ENCODE measurements at regions not wholly inside any gene's neighbourhood (a gene's known extent, or its start where the extent isn't known, plus 50 kb on each side); places are given as distances from the start of the nearest gene placed in this dataset.
"Not testable (repeated sequence)": the region's sequence is repeated elsewhere in the genome, so short reads cannot be mapped to it uniquely, and the experiment has no call there.

DNA sequence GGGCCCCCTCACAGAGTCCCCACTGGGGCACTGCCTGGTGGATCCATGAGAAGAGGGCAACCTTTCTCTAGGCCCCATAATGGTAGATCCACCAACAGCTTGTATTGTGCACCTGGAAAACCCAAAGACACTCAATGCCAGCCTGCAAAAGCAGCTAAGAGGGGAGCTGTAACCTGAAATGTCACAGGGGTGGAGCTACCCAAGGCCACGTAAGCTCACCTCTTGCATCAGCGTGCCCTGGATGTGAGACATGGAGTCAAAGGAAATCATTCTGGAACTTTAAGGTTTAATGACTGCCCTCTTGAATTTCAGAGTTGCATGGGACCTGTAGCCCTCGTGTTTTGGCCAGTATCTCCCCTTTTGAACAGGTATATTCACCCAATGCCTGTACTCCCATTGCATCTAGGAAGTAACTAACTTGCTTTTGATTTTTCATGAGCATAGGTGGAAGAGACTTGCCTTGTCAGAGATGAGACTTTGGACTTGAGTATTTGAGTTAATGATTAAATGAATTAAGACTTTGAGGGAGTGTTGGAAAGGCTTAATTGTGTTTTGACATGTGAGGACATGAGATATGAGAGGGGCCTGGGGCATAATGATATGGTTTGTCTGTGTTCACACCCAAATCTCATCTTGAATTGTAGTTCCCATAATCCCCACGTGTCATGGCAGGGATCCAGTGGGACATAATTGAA is 900.9 kb upstream of the ROBO1 start:
- H3K27ac Mint-ChIP-seq, result no peak overlapping the region
- H3K27me3 Mint-ChIP-seq (ENCODE audit: low read depth in 3 of 3), result no peaks in the 10 kb centered on the region
- H3K4me3 Mint-ChIP-seq, result no peak overlapping the region
- no peaks in the 10 kb centered on the region for H3K4me1 Mint-ChIP-seq
- no peaks in the 10 kb centered on the region for H3K36me3 Mint-ChIP-seq
- peaks cover 13 to 61% (median 30%) of the 10 kb centered on the region in 6 donors for H3K9me3 Mint-ChIP-seq
- DNase-seq, result no peak

DNA sequence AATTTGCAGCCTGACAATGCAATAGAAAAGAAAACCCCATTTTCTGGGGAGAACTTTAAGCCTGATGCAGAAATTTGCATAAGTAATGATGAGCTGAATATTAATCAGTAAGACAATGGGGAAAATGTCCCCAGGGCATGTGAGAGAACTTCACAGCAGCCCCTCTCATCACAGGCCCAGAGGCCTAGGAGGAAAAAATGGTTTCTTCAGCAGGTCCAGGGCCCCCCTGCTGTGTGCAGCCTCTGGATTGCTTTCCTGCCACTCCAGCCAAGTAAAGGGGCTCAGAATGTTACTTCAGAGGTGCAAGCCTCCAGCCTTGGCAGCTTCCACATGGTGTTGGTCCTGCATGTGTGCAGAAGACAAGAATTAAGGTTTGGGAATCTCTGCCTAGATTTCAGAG is 900.3 kb upstream of the ROBO1 start:
- DNase-seq, result no peak

GRCh38 chr3:80663426-80663825 is 895.6 kb upstream of the ROBO1 start:
- no peaks in the 10 kb centered on the region for H3K4me1 Mint-ChIP-seq
- H3K4me3 Mint-ChIP-seq, result no peak overlapping the region
- DNase-seq, result no peak
- no peak overlapping the region for H3K27ac Mint-ChIP-seq
- peaks cover 0 to 4% (median 0%) of the 10 kb centered on the region in 3 donors for H3K36me3 Mint-ChIP-seq
- H3K9me3 Mint-ChIP-seq, result peaks cover 12 to 63% (median 33%) of the 10 kb centered on the region in 6 donors
- H3K27me3 Mint-ChIP-seq (ENCODE audit: low read depth in 3 of 3), result no peaks in the 10 kb centered on the region

More for the DNA sequence above, 900.3 kb upstream of the ROBO1 start:
- H3K9me3 Mint-ChIP-seq, result peaks cover 13 to 60% (median 28%) of the 10 kb centered on the region in 6 donors
- H3K27me3 Mint-ChIP-seq (ENCODE audit: low read depth in 3 of 3), result no peaks in the 10 kb centered on the region
- no peak overlapping the region for H3K27ac Mint-ChIP-seq
- no peaks in the 10 kb centered on the region for H3K4me1 Mint-ChIP-seq
- no peak overlapping the region for H3K4me3 Mint-ChIP-seq
- H3K36me3 Mint-ChIP-seq, result no peaks in the 10 kb centered on the region

DNA sequence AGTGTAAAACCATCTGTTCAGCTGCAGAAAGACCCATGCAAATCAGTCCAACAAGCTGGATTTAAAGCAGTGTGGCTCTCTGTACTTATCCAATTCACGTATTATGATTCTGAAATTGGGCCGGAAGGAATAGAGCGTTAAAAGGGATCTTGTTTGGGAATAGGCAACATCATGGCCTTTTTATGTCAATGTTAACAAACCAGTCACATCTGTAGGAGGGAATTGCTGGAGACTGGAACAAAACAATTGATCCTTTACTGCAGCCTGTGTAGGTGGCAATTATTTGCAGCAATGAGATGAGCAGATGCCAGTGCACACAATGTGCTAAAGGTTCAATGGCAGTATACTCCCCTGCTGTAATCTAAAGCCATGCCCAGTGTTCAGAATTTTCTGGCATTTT is 887.4 kb upstream of the ROBO1 start:
- Mint-ChIP-seq H3K27me3 (ENCODE audit: low read depth in 3 of 3) (peaks cover 0 to 2% (median 0%) of the 10 kb centered on the region in 3 donors), H3K9me3 (peaks cover 18 to 61% (median 40%) of the 10 kb centered on the region in 6 donors)

DNA sequence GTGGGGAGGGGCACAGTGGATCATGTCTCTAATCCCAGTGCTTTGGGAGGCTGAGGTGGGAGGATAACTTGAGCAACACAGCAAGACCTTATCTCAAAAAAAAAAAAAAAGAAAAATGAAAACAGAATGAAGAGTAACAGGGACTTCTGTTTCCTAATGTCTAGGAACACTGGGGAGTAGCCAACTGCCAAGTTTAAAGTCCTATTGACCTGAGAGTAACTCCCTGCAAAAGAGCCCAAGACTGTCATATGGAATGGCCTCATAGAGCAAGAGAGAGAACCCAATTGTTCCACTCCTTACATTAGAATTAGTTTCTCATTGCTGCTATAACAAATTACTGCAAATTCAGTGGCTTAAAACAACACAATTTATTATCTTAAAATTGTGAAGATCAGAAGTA is 881.4 kb upstream of the ROBO1 start:
- Mint-ChIP-seq H3K4me1 (no peaks in the 10 kb centered on the region), H3K4me3 (no peak overlapping the region), H3K27ac (no peak overlapping the region), H3K9me3 (peaks cover 17 to 55% (median 34%) of the 10 kb centered on the region in 6 donors), H3K36me3 (no peaks in the 10 kb centered on the region), H3K27me3 (ENCODE audit: low read depth in 3 of 3) (peaks cover 0 to 2% (median 0%) of the 10 kb centered on the region in 3 donors)
- DNase-seq, result no peak

More for the DNA sequence above, 887.4 kb upstream of the ROBO1 start:
- no peak overlapping the region for H3K27ac Mint-ChIP-seq
- H3K36me3 Mint-ChIP-seq, result peaks cover 0 to 4% (median 0%) of the 10 kb centered on the region in 3 donors
- H3K4me3 Mint-ChIP-seq, result no peak overlapping the region
- DNase-seq, result no peak
- no peaks in the 10 kb centered on the region for H3K4me1 Mint-ChIP-seq

DNA sequence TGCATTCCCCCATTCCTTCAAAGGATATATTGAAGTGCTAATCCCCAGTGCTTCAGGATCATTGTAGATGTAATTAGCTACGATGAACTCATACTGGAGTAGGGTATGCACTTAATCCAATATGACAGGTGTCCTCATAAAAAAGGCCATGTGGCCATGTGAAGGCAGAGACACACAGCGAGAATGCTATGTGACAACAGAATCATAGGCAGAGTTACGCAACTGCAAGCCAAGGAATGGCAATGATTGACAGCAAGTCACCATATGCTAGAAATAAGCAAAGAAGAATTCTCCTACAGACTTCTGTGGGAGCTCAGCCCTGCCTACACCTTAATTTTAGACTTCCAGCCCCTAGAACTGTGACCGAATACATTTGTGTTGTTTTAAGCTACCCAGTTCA is 875.6 kb upstream of the ROBO1 start:
- no peak overlapping the region for H3K4me3 Mint-ChIP-seq
- no peaks in the 10 kb centered on the region for H3K4me1 Mint-ChIP-seq

GRCh38 chr3:80618295-80619256 is 850.8 kb upstream of the ROBO1 start:
- Mint-ChIP-seq H3K36me3 (no peaks in the 10 kb centered on the region), H3K4me1 (no peaks in the 10 kb centered on the region), H3K27me3 (ENCODE audit: low read depth in 3 of 3) (no peaks in the 10 kb centered on the region), H3K4me3 (no peak overlapping the region), H3K9me3 (peaks cover 4 to 26% (median 15%) of the 10 kb centered on the region in 6 donors), H3K27ac (no peak overlapping the region)
- DNase-seq, result no peak

More for the DNA sequence above, 875.6 kb upstream of the ROBO1 start:
- Mint-ChIP-seq H3K9me3 (peaks cover 19 to 73% (median 25%) of the 10 kb centered on the region in 6 donors), H3K27ac (no peak overlapping the region), H3K27me3 (ENCODE audit: low read depth in 3 of 3) (peaks cover 1 to 2% (median 1%) of the 10 kb centered on the region in 3 donors), H3K36me3 (no peaks in the 10 kb centered on the region)
- no peak for DNase-seq

DNA sequence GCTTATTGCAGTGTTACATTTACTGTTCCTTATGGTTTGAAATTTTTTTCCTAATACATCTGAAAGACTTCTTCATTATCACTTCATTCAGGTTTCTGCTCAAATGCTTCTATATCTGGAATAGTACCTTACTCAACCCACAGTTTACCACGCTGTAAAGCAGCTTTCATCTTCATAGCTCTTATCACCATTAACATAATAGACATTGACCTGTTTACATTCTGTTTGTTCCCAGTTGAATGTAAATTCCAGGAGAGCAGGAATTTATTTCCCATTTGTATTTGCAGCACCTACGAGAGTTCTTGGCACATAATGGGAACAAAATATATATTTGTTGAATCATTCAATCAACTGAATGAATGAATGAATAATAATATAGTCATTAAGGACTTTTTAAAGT is 844.6 kb upstream of the ROBO1 start:
- no peaks in the 10 kb centered on the region for H3K4me1 Mint-ChIP-seq
- no peak overlapping the region for H3K27ac Mint-ChIP-seq
- no peaks in the 10 kb centered on the region for H3K36me3 Mint-ChIP-seq
- H3K27me3 Mint-ChIP-seq (ENCODE audit: low read depth in 3 of 3), result no peaks in the 10 kb centered on the region
- H3K9me3 Mint-ChIP-seq, result peaks cover 0 to 18% (median 12%) of the 10 kb centered on the region in 6 donors
- DNase-seq, result no peak
- no peak overlapping the region for H3K4me3 Mint-ChIP-seq

DNA sequence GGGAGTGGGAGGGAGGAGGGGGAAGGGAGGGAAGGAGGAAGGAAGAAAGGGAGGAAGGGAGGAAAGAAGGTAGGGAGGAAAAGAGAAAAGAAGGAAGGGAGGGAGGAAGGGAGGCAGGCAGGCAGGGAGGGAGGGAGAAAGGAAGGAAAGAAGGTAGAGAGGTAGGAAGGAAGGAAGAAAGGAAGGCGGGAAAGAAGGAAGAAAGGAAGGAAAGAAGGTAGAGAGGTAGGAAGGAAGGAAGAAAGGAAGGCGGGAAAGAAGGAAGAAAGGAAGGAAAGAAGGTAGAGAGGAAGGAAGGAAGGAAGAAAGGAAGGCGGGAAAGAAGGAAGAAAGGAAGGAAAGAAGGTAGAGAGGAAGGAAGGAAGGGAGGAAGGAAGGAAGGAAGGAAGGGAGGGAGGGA is 840.3 kb upstream of the ROBO1 start:
- H3K27me3 Mint-ChIP-seq (ENCODE audit: low read depth in 3 of 3); H3K36me3 Mint-ChIP-seq; H3K27ac Mint-ChIP-seq; H3K4me3 Mint-ChIP-seq; H3K4me1 Mint-ChIP-seq; DNase-seq: not testable (repeated sequence)
- H3K9me3 Mint-ChIP-seq, result peaks cover 5 to 23% (median 15%) of the 10 kb centered on the region in 6 donors

- DNase-seq, result no peak
- Mint-ChIP-seq H3K4me3 (no peak overlapping the region), H3K27ac (no peak overlapping the region), H3K27me3 (ENCODE audit: low read depth in 3 of 3) (no peaks in the 10 kb centered on the region), H3K36me3 (no peaks in the 10 kb centered on the region), H3K9me3 (peaks cover 3 to 29% (median 12%) of the 10 kb centered on the region in 6 donors), H3K4me1 (no peaks in the 10 kb centered on the region)
These were observed 838.3 kb upstream of the ROBO1 start for GRCh38 chr3:80606073-80606472.

DNA sequence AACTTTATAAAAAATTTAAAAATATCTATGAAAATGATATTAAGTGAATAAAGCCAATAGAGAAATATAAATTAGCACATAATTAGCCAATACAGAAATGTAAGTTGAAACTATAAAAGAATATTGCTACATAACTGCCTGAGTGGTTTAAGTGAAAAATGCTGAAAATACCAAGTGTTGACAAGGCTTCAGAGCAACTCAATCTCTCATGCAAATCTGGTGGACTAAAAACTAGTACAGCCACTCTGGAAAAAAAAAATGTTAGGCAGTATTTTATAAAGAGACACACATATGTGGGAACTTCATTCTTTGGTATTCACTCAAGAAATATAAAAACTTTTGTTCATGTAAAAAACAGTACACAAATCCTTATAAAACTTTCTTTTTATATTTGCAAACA is 833.7 kb upstream of the ROBO1 start:
- H3K27ac Mint-ChIP-seq, result no peak overlapping the region
- no peak overlapping the region for H3K4me3 Mint-ChIP-seq
- H3K36me3 Mint-ChIP-seq, result no peaks in the 10 kb centered on the region
- H3K4me1 Mint-ChIP-seq, result no peaks in the 10 kb centered on the region
- H3K9me3 Mint-ChIP-seq, result peaks cover 5 to 62% (median 27%) of the 10 kb centered on the region in 6 donors
- no peak for DNase-seq
- H3K27me3 Mint-ChIP-seq (ENCODE audit: low read depth in 3 of 3), result no peaks in the 10 kb centered on the region

- H3K9me3 Mint-ChIP-seq, result peaks cover 2 to 26% (median 17%) of the 10 kb centered on the region in 6 donors
- no peak overlapping the region for H3K27ac Mint-ChIP-seq
- no peak overlapping the region for H3K4me3 Mint-ChIP-seq
- no peaks in the 10 kb centered on the region for H3K36me3 Mint-ChIP-seq
- DNase-seq, result no peak
- H3K27me3 Mint-ChIP-seq (ENCODE audit: low read depth in 3 of 3), result no peaks in the 10 kb centered on the region
- no peaks in the 10 kb centered on the region for H3K4me1 Mint-ChIP-seq
These were observed 825.0 kb upstream of the ROBO1 start for GRCh38 chr3:80592792-80593191.

DNA sequence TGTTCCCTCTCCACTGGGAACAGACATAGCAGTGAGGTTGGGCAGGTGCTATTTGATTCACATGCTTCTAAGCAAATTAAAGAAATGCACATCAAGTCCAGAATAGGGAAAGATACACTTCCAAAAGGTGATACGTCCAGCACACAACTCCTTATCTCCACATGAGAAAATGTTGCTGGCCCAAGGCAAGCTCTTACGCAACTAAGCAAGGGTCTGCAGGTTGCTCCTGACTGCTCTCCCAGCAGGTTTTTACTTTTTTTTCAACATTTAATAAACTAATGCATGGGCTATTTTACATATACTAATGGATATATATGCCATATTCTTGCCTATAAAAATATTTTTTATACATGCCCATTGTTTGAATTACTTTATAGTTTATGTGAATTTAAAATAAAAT is 818.5 kb upstream of the ROBO1 start:
- no peak overlapping the region for H3K4me3 Mint-ChIP-seq
- H3K36me3 Mint-ChIP-seq, result no peaks in the 10 kb centered on the region
- no peak for DNase-seq
- H3K27ac Mint-ChIP-seq, result no peak overlapping the region
- H3K27me3 Mint-ChIP-seq (ENCODE audit: low read depth in 3 of 3), result no peaks in the 10 kb centered on the region
- peaks cover 2 to 34% (median 9%) of the 10 kb centered on the region in 6 donors for H3K9me3 Mint-ChIP-seq
- H3K4me1 Mint-ChIP-seq, result no peaks in the 10 kb centered on the region

DNA sequence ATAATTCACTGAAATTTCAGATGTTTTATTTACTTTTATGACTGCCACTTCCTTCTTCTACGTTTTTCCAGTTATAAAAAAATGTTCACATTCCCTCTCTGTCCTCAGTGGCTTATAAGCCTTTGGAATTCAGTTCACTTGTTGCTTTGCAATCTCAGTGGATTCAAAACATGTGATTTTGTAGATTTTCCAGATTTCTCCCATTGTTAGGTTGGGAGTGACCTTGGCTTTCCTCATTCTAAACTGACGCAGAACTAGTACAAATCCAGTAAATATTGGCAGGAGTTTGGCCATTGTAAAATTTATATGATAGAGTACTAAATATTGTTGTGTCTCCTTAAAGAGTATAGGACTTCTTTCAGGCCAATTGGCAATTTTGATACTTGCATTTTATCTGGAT is 812.3 kb upstream of the ROBO1 start:
- Mint-ChIP-seq H3K4me3 (no peak overlapping the region), H3K9me3 (peaks cover 8 to 50% (median 32%) of the 10 kb centered on the region in 6 donors), H3K4me1 (no peaks in the 10 kb centered on the region), H3K27ac (no peak overlapping the region), H3K27me3 (ENCODE audit: low read depth in 3 of 3) (no peaks in the 10 kb centered on the region), H3K36me3 (no peaks in the 10 kb centered on the region)
- no peak for DNase-seq
